AG04449 (cell line): ENCODE measurements at regions not wholly inside any gene's neighbourhood (a gene's known extent, or its start where the extent isn't known, plus 50 kb on each side); places are given as distances from the start of the nearest gene placed in this dataset.

Experiments
- CTCF ChIA-PET: fragments of 350-600 bp; formaldehyde crosslinking; extraction: SDS; loops from one replicate; lab custom pipeline; 2021; ENCODE audit warnings: antibody characterized with exemption; lab: Yijun Ruan, JAX
- POLR2A ChIA-PET: fragments of 400-600, 350-600 bp; formaldehyde crosslinking; extraction: SDS; loops from one replicate; lab custom pipeline; 2020; ENCODE audit warnings: antibody characterized with exemption, inconsistent platforms; lab: Yijun Ruan, JAX
- DNase-seq: peaks from one replicate; pipeline ENCODE4 v3.0.0-alpha.2; 2010; ENCODE audit warnings: low read depth, low spot score
- H3K4me3 ChIP-seq: 2 replicates; pipeline ENCODE4 v1.5.1; 2011; ENCODE audit warnings: low read depth, mild to moderate bottlenecking, control low read depth, low read length
- TF ChIP-seq, protein P1 (sequence below): IDR thresholded peaks from one replicate; pipeline ENCODE4 v1.5.1; 2011; ENCODE audit warnings: mild to moderate bottlenecking, moderate library complexity, low read length, control low read depth, inconsistent platforms; ENCODE audit not compliant: insufficient read depth; ENCODE audit errors: missing control alignments

DNA sequence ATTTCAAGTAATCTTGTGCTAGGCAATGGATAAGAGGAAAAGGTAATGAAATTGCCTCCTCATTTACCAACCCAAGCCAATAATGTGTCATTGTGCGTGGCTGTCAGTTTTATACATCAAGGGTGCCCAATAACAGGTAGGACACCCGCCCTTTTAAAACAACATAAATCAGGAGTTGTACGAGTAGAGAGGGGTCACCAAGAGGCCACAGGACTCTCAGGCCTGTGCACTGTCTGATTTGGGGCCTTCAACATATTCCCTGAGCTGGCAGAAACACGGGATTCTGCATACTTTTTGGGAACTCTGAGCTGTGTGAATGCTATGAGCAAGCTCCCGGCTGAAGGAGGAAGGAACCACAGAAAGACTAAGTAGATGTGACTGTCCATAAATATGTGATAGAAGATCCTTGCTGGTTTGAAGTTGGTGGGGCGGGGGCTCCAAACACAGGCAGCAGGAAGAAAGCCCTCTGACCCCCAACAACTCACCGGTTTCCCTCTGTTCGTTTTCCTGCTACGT is 82.7 kb upstream of the MAML3 start:
- TF ChIP-seq, protein P1, sequence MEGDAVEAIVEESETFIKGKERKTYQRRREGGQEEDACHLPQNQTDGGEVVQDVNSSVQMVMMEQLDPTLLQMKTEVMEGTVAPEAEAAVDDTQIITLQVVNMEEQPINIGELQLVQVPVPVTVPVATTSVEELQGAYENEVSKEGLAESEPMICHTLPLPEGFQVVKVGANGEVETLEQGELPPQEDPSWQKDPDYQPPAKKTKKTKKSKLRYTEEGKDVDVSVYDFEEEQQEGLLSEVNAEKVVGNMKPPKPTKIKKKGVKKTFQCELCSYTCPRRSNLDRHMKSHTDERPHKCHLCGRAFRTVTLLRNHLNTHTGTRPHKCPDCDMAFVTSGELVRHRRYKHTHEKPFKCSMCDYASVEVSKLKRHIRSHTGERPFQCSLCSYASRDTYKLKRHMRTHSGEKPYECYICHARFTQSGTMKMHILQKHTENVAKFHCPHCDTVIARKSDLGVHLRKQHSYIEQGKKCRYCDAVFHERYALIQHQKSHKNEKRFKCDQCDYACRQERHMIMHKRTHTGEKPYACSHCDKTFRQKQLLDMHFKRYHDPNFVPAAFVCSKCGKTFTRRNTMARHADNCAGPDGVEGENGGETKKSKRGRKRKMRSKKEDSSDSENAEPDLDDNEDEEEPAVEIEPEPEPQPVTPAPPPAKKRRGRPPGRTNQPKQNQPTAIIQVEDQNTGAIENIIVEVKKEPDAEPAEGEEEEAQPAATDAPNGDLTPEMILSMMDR = no peak
- POLR2A ChIA-PET = no interaction called here

GRCh38 chr4:140234697-140235060 is 80.7 kb upstream of the MAML3 start:
- ChIA-PET POLR2A (interaction anchor here (1.5 kb wide), 1 partner anchor 81 kb away, joined by 4 read pairs; the partner anchor contains the start of gene MAML3), CTCF (interaction anchor here (0.9 to 5.6 kb wide), 6 partner anchors 19 to 185 kb away, joined by 3 to 71 read pairs (median 4); no protein-coding TSS in a partner anchor)
- DNase-seq = no peak
- no peak overlapping the region for H3K4me3 ChIP-seq
- TF ChIP-seq, protein P1 = no peak

More for the DNA sequence above, 82.7 kb upstream of the MAML3 start:
- DNase-seq = no peak
- no peak overlapping the region for H3K4me3 ChIP-seq
- CTCF ChIA-PET = interaction anchor here (1.4 to 5.6 kb wide), 3 partner anchors 17 to 185 kb away, joined by 5 to 71 read pairs (median 7); no protein-coding TSS in a partner anchor

DNA sequence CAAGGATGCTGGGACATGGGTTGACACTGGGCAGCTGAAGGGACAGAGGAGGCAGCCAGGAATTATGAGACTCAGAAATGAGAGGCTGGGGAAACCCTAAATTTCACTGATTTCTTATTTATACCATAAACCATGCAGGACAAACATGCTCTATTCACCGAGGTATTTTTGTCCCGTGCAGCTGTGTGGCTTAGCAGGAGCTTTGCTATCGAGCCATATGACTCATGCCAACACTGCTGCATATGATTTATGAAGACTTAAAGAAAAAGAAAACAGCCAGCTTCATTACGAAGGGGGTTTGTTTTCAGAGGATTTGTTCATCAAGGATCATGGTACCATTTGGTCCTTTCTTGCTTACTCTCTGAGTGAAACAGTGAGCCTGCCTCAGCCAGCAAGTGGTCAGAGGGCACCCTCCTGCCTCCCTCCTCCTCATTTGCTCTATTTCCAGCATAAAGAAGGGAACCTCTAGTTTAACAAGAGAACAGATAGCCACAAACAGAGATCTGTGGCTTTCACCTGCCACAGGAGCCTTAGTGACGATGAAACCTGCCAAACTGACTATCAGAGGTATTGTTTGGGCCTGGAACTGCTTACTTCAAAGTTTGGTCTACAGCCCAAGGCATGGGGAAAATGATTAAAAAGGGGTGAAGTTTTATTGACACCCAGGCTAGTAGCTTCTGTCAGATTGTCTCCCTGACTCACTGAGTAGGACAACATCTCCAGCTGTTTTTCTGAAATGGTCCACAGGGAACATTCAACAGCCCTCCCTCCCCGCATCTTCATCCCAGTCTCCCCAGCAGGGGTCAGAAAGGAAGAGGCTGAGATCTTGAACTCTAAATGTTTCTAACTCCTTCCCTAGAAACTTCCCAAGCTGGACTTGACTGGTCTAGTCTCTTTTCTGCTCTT is 80.1 kb upstream of the MAML3 start:
- ChIA-PET POLR2A (interaction anchor here (1.5 kb wide), 1 partner anchor 80 kb away, joined by 4 read pairs; the partner anchor contains the start of gene MAML3), CTCF (interaction anchor here (0.9 to 5.6 kb wide), 5 partner anchors 19 to 185 kb away, joined by 3 to 71 read pairs (median 3); no protein-coding TSS in a partner anchor)
- H3K4me3 ChIP-seq = no peak overlapping the region
- no peak for DNase-seq
- TF ChIP-seq, protein P1 = no peak

DNA sequence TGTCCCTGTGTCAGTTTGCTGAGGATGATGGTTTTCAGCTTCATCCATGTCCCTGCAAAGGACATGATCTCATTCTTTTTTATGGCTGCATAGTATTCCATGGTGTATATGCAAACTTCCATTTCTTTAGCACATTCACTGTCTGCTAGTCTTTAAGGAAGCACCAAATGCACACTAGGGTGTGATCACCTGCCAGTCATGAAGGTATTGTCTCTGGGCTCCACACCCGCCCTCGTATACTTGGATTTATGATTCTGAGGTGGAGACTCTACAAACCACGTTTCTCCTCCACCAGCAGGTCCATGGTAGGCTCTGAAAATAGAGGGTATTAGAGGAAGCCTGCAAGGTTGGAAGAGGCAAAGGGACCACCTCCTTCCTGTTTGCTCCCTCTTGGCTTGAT is 75.9 kb upstream of the MAML3 start:
- POLR2A ChIA-PET = no interaction called here
- CTCF ChIA-PET = interaction anchor here (0.9 to 1.2 kb wide), 2 partner anchors 24 to 218 kb away, joined by 3 to 4 read pairs; no protein-coding TSS in a partner anchor
- H3K4me3 ChIP-seq = no peak overlapping the region
- TF ChIP-seq, protein P1 = no peak
- DNase-seq = no peak

- TF ChIP-seq, protein P1 = no peak
- DNase-seq = no peak
- ChIA-PET POLR2A (no interaction called here), CTCF (no interaction called here)
- H3K4me3 ChIP-seq = no peak overlapping the region
These were observed 73.3 kb upstream of the MAML3 start for GRCh38 chr4:140227286-140227685.
